Neuronal stem cell (in vitro differentiated cells): ENCODE measurements at regions not wholly inside any gene's neighbourhood (a gene's known extent, or its start where the extent isn't known, plus 50 kb on each side); places are given as distances from the start of the nearest gene placed in this dataset.

Experiments used
- DNase-seq: peaks from one replicate; pipeline ENCODE4 v3.0.0-alpha.2; 2013; ENCODE audit warnings: low spot score
- H2AFZ ChIP-seq: one replicate; pipeline ENCODE4 v1.6.1; 2013; ENCODE audit warnings: mild to moderate bottlenecking, low read length, inconsistent platforms
- H2AK5ac ChIP-seq: 2 replicates; pipeline ENCODE4 v1.6.1; 2013; ENCODE audit warnings: low read depth, mild to moderate bottlenecking, inconsistent platforms, low read length, moderate library complexity, mixed read lengths
- H2BK120ac ChIP-seq: 2 replicates; pipeline ENCODE4 v1.6.1; 2013; ENCODE audit warnings: low read depth, mild to moderate bottlenecking, inconsistent platforms, low read length, moderate library complexity, mixed read lengths
- H2BK12ac ChIP-seq: one replicate; pipeline ENCODE4 v1.6.1; 2013; ENCODE audit warnings: low read length, inconsistent platforms
- H2BK15ac ChIP-seq: 2 replicates; pipeline ENCODE4 v1.6.1; 2013; ENCODE audit warnings: mild to moderate bottlenecking, low read length, inconsistent platforms, mixed read lengths
- H2BK5ac ChIP-seq: one replicate; pipeline ENCODE4 v1.6.1; 2013; ENCODE audit warnings: inconsistent platforms, mild to moderate bottlenecking, low read length, moderate library complexity
- H3K14ac ChIP-seq: one replicate; pipeline ENCODE4 v1.6.1; 2013; ENCODE audit warnings: low read length, inconsistent platforms
- H3K18ac ChIP-seq: 2 replicates; pipeline ENCODE4 v1.6.1; 2013; ENCODE audit warnings: low read length, inconsistent platforms
- H3K23ac ChIP-seq: 2 replicates; pipeline ENCODE4 v1.6.1; 2013; ENCODE audit warnings: low read depth, mild to moderate bottlenecking, mixed read lengths, low read length, inconsistent platforms; ENCODE audit not compliant: poor library complexity
- H3K27ac ChIP-seq: replicated peaks from 3 replicates; pipeline ENCODE4 v1.5.1; 2013; ENCODE audit warnings: low read length, inconsistent platforms
- H3K27me3 ChIP-seq, 3 experiments: 2 replicates each; pipeline ENCODE4 v1.6.1; 2013; ENCODE audit warnings: low read length in 3 of 3, mild to moderate bottlenecking in 2 of 3, inconsistent platforms in 1 of 3, low read depth in 1 of 3, mixed read lengths in 1 of 3, moderate library complexity in 1 of 3; ENCODE audit not compliant: control insufficient read depth in 3 of 3, insufficient read depth in 3 of 3
- H3K36me3 ChIP-seq, 2 donors: replicated peaks in 1 of 2; 2 replicates each; pipeline ENCODE4 v1.6.1; 2013; ENCODE audit warnings: low read length in 2 of 2; ENCODE audit not compliant: control insufficient read depth in 2 of 2, insufficient read depth in 2 of 2
- H3K4ac ChIP-seq: 2 replicates; pipeline ENCODE4 v1.6.1; 2013; ENCODE audit warnings: inconsistent platforms, mild to moderate bottlenecking, low read length, moderate library complexity
- H3K4me1 ChIP-seq, 2 donors: 1 replicate in 1 of 2; 2 replicates in 1 of 2; pipeline ENCODE4 v1.6.1; 2013; ENCODE audit warnings: low read length in 2 of 2, low read depth in 1 of 2; ENCODE audit not compliant: control insufficient read depth in 2 of 2, insufficient read depth in 1 of 2
- H3K4me2 ChIP-seq: one replicate; pipeline ENCODE4 v1.6.1; 2013; ENCODE audit warnings: mild to moderate bottlenecking, low read length, inconsistent platforms; ENCODE audit not compliant: insufficient read depth, poor library complexity, severe bottlenecking
- H3K4me3 ChIP-seq, 2 donors: 2 replicates each; pipeline ENCODE4 v1.5.1; 2013; ENCODE audit warnings: low read length in 2 of 2, mild to moderate bottlenecking in 2 of 2, inconsistent platforms in 1 of 2, moderate library complexity in 1 of 2
- H3K79me1 ChIP-seq: one replicate; pipeline ENCODE4 v1.6.1; 2013; ENCODE audit warnings: low read depth, mild to moderate bottlenecking, inconsistent platforms, low read length, moderate library complexity
- H3K9ac ChIP-seq: one replicate; pipeline ENCODE4 v1.6.1; 2013; ENCODE audit warnings: mild to moderate bottlenecking, low read depth, low read length, inconsistent platforms; ENCODE audit not compliant: poor library complexity
- H3K9me3 ChIP-seq, 2 donors: replicated peaks in 1 of 2; 2 replicates each; pipeline versions ENCODE3 to v1.6.1; 2013; ENCODE audit warnings: low read length in 2 of 2, mild to moderate bottlenecking in 2 of 2, inconsistent platforms in 1 of 2, low read depth in 1 of 2, mixed read lengths in 1 of 2, moderate library complexity in 1 of 2; ENCODE audit not compliant: control insufficient read depth in 2 of 2, insufficient read depth in 1 of 2
- H4K8ac ChIP-seq: one replicate; pipeline ENCODE4 v1.6.1; 2013; ENCODE audit warnings: low read depth, mild to moderate bottlenecking, inconsistent platforms, low read length, moderate library complexity
- H4K91ac ChIP-seq: one replicate; pipeline ENCODE4 v1.6.1; 2013; ENCODE audit warnings: low read length, low read depth, mild to moderate bottlenecking, inconsistent platforms; ENCODE audit not compliant: poor library complexity
- WGBS, 2 donors: extraction: QIAGEN DNeasy Blood & Tissue Kit; methylation state at CpG; one replicate each; pipeline ENCODE4 v1.1.7; 2013; ENCODE audit warnings: missing lambda C conversion rate in 2 of 2, mixed read lengths in 1 of 2; ENCODE audit not compliant: insufficient read length in 2 of 2, insufficient replicate concordance in 1 of 2; ENCODE audit errors: extremely low coverage in 2 of 2; 5-methylcytosine and 5-hydroxymethylcytosine counted together

DNA sequence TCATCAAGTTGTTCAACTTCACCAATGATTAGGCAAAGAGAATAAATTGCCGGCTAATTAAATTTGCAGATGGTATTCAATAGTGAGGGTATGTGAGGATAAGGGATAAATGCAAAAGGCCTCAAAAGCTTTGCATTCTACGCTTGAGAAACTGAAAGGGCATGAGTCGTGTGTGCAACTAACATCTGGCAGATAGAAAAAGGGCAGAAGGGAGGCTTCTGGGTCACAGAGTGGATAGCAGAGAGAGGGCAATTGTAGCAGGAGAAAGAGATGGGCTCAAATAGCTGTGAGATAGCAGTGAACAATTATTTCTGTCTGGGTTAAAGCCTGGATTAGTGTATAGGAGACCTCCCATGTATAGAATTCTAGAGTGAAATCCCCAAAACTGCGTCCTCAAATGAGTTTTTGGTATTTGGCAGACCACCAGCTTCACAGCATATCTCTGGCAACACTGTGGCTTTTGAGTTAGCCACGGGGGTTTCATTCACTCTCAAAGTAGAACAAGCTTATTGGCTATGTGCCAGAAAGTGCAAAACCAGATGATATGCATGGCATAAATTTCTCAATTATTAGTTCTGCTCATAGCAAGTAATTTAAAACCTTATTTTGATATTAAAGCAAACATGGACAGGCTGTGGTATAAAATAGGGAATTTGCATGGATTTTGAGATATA lies 586.3 kb downstream of the BRINP1 start:
- Histone ChIP-seq H2AK5ac (no peak overlapping the region), H3K9ac (no peak overlapping the region), H4K91ac (no peak overlapping the region), H2AFZ (no peak overlapping the region), H2BK12ac (no peak overlapping the region), H2BK120ac (no peak overlapping the region), H3K79me1 (no peaks in the 10 kb centered on the region), H3K27ac (no peak overlapping the region), H2BK5ac (no peak overlapping the region), H3K23ac (no peak overlapping the region), H2BK15ac (no peak overlapping the region), H3K27me3 (no peaks in the 10 kb centered on the region), H3K9me3 (no peaks in the 10 kb centered on the region), H4K8ac (no peak overlapping the region), H3K18ac (no peak overlapping the region), H3K4ac (no peak overlapping the region), H3K14ac (no peak overlapping the region), H3K4me2 (no peak overlapping the region), H3K4me3 (no peak overlapping the region), H3K36me3 (no peaks in the 10 kb centered on the region), H3K4me1 (peaks cover 0 to 5% of the 10 kb centered on the region in 2 donors)
- no peak for DNase-seq
- WGBS, 2 donors: no CpG with 5 or more reads among the region's 5 CpGs

DNA sequence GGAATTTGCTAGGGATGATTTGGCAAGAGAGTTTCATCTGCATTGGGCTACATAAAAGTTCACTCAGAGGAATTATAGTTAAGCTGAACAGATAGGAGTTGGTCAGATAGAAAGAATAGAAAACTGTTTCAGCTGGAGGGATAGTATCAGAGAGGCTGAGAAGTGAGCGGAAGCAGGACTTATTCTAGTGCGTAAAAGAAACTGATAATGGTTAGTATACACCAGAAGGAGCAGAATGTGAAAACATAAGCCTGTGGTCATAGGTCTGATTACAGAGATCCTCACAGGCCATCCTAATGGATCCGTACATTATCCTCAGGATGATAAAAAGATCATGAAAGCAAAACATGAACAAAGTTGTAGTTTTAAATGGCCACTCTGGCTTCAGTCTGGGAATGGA lies 585.2 kb downstream of the BRINP1 start:
- Histone ChIP-seq H2BK120ac (no peak overlapping the region), H3K9ac (no peak overlapping the region), H2AFZ (no peak overlapping the region), H3K79me1 (no peaks in the 10 kb centered on the region), H3K14ac (no peak overlapping the region), H2BK5ac (no peak overlapping the region), H3K4me1 (peaks cover 0 to 5% of the 10 kb centered on the region in 2 donors), H3K4ac (no peak overlapping the region), H3K23ac (no peak overlapping the region), H2BK15ac (no peak overlapping the region), H2AK5ac (no peak overlapping the region), H3K27ac (no peak overlapping the region), H4K91ac (no peak overlapping the region), H3K9me3 (no peaks in the 10 kb centered on the region), H4K8ac (no peak overlapping the region), H3K18ac (no peak overlapping the region), H3K27me3 (no peaks in the 10 kb centered on the region), H3K36me3 (no peaks in the 10 kb centered on the region), H3K4me3 (no peak overlapping the region), H2BK12ac (no peak overlapping the region), H3K4me2 (no peak overlapping the region)
- DNase-seq: no peak
- no CpG with 5 or more reads among the region's 3 CpGs for WGBS, 2 donors

DNA sequence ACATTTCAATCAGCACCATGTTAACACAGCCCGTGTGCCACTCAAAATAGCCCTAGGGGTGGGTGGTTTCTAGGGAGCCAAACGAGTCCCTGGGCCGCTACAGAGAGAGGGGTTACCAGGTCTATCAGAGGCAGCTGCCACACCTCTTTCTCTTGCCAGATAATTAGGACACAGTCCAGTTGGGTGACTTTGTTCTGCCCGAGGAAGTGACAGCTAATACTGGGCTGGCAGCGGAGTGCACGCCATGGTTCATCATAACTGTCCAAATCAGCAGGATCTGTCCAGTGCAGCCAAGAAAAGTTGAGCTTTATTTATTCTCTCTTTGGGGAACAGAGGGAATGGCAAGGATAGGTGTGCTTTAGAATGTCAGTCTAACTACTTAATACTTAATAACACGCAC lies 583.8 kb downstream of the BRINP1 start:
- DNase-seq: no peak
- Histone ChIP-seq H2BK120ac (no peak overlapping the region), H2BK15ac (no peak overlapping the region), H3K79me1 (no peaks in the 10 kb centered on the region), H2AFZ (no peak overlapping the region), H3K4me3 (no peak overlapping the region), H3K23ac (no peak overlapping the region), H3K9ac (no peak overlapping the region), H2AK5ac (no peak overlapping the region), H4K91ac (no peak overlapping the region), H3K4ac (no peak overlapping the region), H2BK5ac (no peak overlapping the region), H3K27me3 (no peaks in the 10 kb centered on the region), H3K18ac (no peak overlapping the region), H3K4me1 (peaks cover 0 to 5% of the 10 kb centered on the region in 2 donors), H3K27ac (no peak overlapping the region), H2BK12ac (no peak overlapping the region), H3K14ac (no peak overlapping the region), H3K36me3 (no peaks in the 10 kb centered on the region), H3K9me3 (no peaks in the 10 kb centered on the region), H3K4me2 (no peak overlapping the region), H4K8ac (no peak overlapping the region)
- WGBS, 2 donors: no CpG with 5 or more reads among the region's 7 CpGs

DNA sequence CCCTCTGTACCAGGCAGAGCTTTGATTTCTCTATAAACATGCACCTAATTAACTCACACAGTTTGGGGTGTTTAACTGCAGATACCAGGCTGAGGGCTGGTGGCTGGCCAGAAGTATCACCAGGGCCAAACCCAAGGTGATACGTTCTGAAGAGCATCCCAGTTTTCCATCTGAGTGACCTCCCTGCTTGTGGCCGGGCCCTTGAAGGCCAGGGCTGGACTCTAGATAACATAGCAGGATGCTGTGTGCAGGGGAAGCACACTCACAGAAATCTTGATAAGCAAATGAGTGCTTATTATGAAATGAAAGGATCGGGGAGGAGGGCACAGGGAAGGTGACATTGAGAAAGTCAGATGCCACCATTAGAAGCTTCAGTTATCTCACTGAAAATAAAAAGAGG lies 582.4 kb downstream of the BRINP1 start:
- H3K18ac ChIP-seq: peak overlapping the region; percentile 2
- no peaks in the 10 kb centered on the region for H3K9me3 ChIP-seq
- no peak overlapping the region for H2BK120ac ChIP-seq
- H3K36me3 ChIP-seq: no peaks in the 10 kb centered on the region
- no peak overlapping the region for H2AFZ ChIP-seq
- no peak overlapping the region for H2AK5ac ChIP-seq
- H3K4me2 ChIP-seq: no peak overlapping the region
- no peak overlapping the region for H4K91ac ChIP-seq
- no peak overlapping the region for H3K4ac ChIP-seq
- H3K79me1 ChIP-seq: no peaks in the 10 kb centered on the region
- no peak overlapping the region for H3K23ac ChIP-seq
- no peak overlapping the region for H2BK12ac ChIP-seq
- H3K27ac ChIP-seq: no peak overlapping the region
- no peaks in the 10 kb centered on the region for H3K27me3 ChIP-seq
- no peak overlapping the region for H4K8ac ChIP-seq
- H3K9ac ChIP-seq: no peak overlapping the region
- no peak for DNase-seq
- no peak overlapping the region for H2BK15ac ChIP-seq
- peaks cover 0 to 5% of the 10 kb centered on the region in 2 donors for H3K4me1 ChIP-seq
- no peak overlapping the region for H3K4me3 ChIP-seq
- no CpG with 5 or more reads among the region's 3 CpGs for WGBS, 2 donors
- no peak overlapping the region for H2BK5ac ChIP-seq
- H3K14ac ChIP-seq: no peak overlapping the region
